ENCODE measurements at regions not wholly inside any gene's neighbourhood (a gene's known extent, or its start where the extent isn't known, plus 50 kb on each side); places are given as distances from the start of the nearest gene placed in this dataset.

- H3K27me3 Mint-ChIP-seq (ENCODE audit: low read depth) = peaks cover 1% of the 10 kb centered on the region
- no peak for TF ChIP-seq CTCF (IDR thresholded peaks at IDR 0.05)
- H3K4me1 Mint-ChIP-seq (ENCODE audit: low read depth) = peaks cover 7% of the 10 kb centered on the region
- H3K9me3 Mint-ChIP-seq (ENCODE audit: low read depth) = peaks cover 9% of the 10 kb centered on the region
- H3K4me3 Mint-ChIP-seq (ENCODE audit: unreplicated experiment) = no peak overlapping the region
- no peak overlapping the region for H3K27ac Mint-ChIP-seq (ENCODE audit: unreplicated experiment)
- no peaks in the 10 kb centered on the region for H3K36me3 Mint-ChIP-seq (ENCODE audit: low read depth)
- no peak for DNase-seq (ENCODE audit: low spot score)
Measured at GRCh38 chr6:165220045-165220444, 89.4 kb downstream of the C6orf118 start.

GRCh38 chr6:165219629-165220028, 89.8 kb downstream of the C6orf118 start:
- no peaks in the 10 kb centered on the region for H3K36me3 Mint-ChIP-seq (ENCODE audit: low read depth)
- peaks cover 1% of the 10 kb centered on the region for H3K27me3 Mint-ChIP-seq (ENCODE audit: low read depth)
- H3K4me1 Mint-ChIP-seq (ENCODE audit: low read depth) = peaks cover 7% of the 10 kb centered on the region
- DNase-seq (ENCODE audit: low spot score) = no peak
- TF ChIP-seq CTCF (IDR thresholded peaks at IDR 0.05) = no peak
- no peak overlapping the region for H3K27ac Mint-ChIP-seq (ENCODE audit: unreplicated experiment)
- peaks cover 11% of the 10 kb centered on the region for H3K9me3 Mint-ChIP-seq (ENCODE audit: low read depth)
- H3K4me3 Mint-ChIP-seq (ENCODE audit: unreplicated experiment) = no peak overlapping the region

GRCh38 chr6:165218829-165219228, 90.6 kb downstream of the C6orf118 start:
- no peak for TF ChIP-seq CTCF (IDR thresholded peaks at IDR 0.05)
- Mint-ChIP-seq H3K27ac (ENCODE audit: unreplicated experiment) (no peak overlapping the region), H3K4me3 (ENCODE audit: unreplicated experiment) (no peak overlapping the region), H3K9me3 (ENCODE audit: low read depth) (peaks cover 11% of the 10 kb centered on the region), H3K27me3 (ENCODE audit: low read depth) (peaks cover 1% of the 10 kb centered on the region), H3K36me3 (ENCODE audit: low read depth) (no peaks in the 10 kb centered on the region), H3K4me1 (ENCODE audit: low read depth) (peaks cover 7% of the 10 kb centered on the region)
- no peak for DNase-seq (ENCODE audit: low spot score)

GRCh38 chr6:165206798-165207197, 102.6 kb downstream of the C6orf118 start:
- H3K4me1 Mint-ChIP-seq (ENCODE audit: low read depth) = no peaks in the 10 kb centered on the region
- H3K9me3 Mint-ChIP-seq (ENCODE audit: low read depth) = no peaks in the 10 kb centered on the region
- H3K27me3 Mint-ChIP-seq (ENCODE audit: low read depth) = no peaks in the 10 kb centered on the region
- no peak overlapping the region for H3K27ac Mint-ChIP-seq (ENCODE audit: unreplicated experiment)
- no peak for TF ChIP-seq CTCF (IDR thresholded peaks at IDR 0.05)
- H3K4me3 Mint-ChIP-seq (ENCODE audit: unreplicated experiment) = no peak overlapping the region
- no peaks in the 10 kb centered on the region for H3K36me3 Mint-ChIP-seq (ENCODE audit: low read depth)
- no peak for DNase-seq (ENCODE audit: low spot score)

GRCh38 chr6:165205632-165206031, 103.8 kb downstream of the C6orf118 start:
- no peak for DNase-seq (ENCODE audit: low spot score)
- Mint-ChIP-seq H3K27me3 (ENCODE audit: low read depth) (no peaks in the 10 kb centered on the region), H3K4me1 (ENCODE audit: low read depth) (no peaks in the 10 kb centered on the region), H3K27ac (ENCODE audit: unreplicated experiment) (no peak overlapping the region), H3K36me3 (ENCODE audit: low read depth) (no peaks in the 10 kb centered on the region), H3K9me3 (ENCODE audit: low read depth) (peaks cover 10% of the 10 kb centered on the region), H3K4me3 (ENCODE audit: unreplicated experiment) (no peak overlapping the region)
- no peak for TF ChIP-seq CTCF (IDR thresholded peaks at IDR 0.05)
